ENCODE measurements at regions not wholly inside any gene's neighbourhood (a gene's known extent, or its start where the extent isn't known, plus 50 kb on each side); places are given as distances from the start of the nearest gene placed in this dataset.

GRCh38 chr3:132237652-132238032 lies 79.6 kb upstream of the ACP3 start:
- DNase-seq (ENCODE audit: low spot score) = no peak

- DNase-seq (ENCODE audit: low spot score) = no peak
These were observed 77.6 kb upstream of the ACP3 start for GRCh38 chr3:132239587-132239986.

- no peak for DNase-seq (ENCODE audit: low spot score)
These were observed 75.3 kb upstream of the ACP3 start for GRCh38 chr3:132241776-132242514.

- DNase-seq (ENCODE audit: low spot score) = no peak
These were observed 74.4 kb upstream of the ACP3 start for GRCh38 chr3:132242790-132243189.

- DNase-seq (ENCODE audit: low spot score) = no peak
These were observed 71.6 kb upstream of the ACP3 start for GRCh38 chr3:132245552-132246142.

- DNase-seq (ENCODE audit: low spot score) = no peak
These were observed 71.0 kb upstream of the ACP3 start for GRCh38 chr3:132246212-132246611.

GRCh38 chr3:132247211-132247610 lies 70.0 kb upstream of the ACP3 start:
- DNase-seq (ENCODE audit: low spot score) = no peak

GRCh38 chr3:132248490-132248889 lies 68.7 kb upstream of the ACP3 start:
- DNase-seq (ENCODE audit: low spot score) = no peak

GRCh38 chr3:132253262-132253878 lies 63.8 kb upstream of the ACP3 start:
- peak; percentile 68 for DNase-seq (ENCODE audit: low spot score)

GRCh38 chr3:132254076-132254755 lies 63.0 kb upstream of the ACP3 start:
- no peak for DNase-seq (ENCODE audit: low spot score)

GRCh38 chr3:132255041-132255745 lies 62.0 kb upstream of the ACP3 start:
- peak; percentile 27 for DNase-seq (ENCODE audit: low spot score)

- DNase-seq (ENCODE audit: low spot score) = peak; percentile 9
These were observed 60.2 kb upstream of the ACP3 start for GRCh38 chr3:132256989-132257388.

- DNase-seq (ENCODE audit: low spot score) = no peak
These were observed 55.7 kb upstream of the ACP3 start for GRCh38 chr3:132261506-132261905.

GRCh38 chr3:132262305-132262704 lies 54.9 kb upstream of the ACP3 start:
- DNase-seq (ENCODE audit: low spot score) = no peak

- no peak for DNase-seq (ENCODE audit: low spot score)
These were observed 54.3 kb upstream of the ACP3 start for GRCh38 chr3:132262956-132263355.

- no peak for DNase-seq (ENCODE audit: low spot score)
These were observed 52.2 kb upstream of the ACP3 start for GRCh38 chr3:132265028-132265427.

- no peak for DNase-seq (ENCODE audit: low spot score)
These were observed 51.7 kb upstream of the ACP3 start for GRCh38 chr3:132265488-132265887.

GRCh38 chr3:132267391-132267993 lies 49.7 kb upstream of the ACP3 start:
- no peak for DNase-seq (ENCODE audit: low spot score)
